ENCODE measurements at regions not wholly inside any gene's neighbourhood (a gene's known extent, or its start where the extent isn't known, plus 50 kb on each side); places are given as distances from the start of the nearest gene placed in this dataset.

GRCh38 chr2:117101613-117102012 lies 712.9 kb upstream of the DDX18 start:
- no peak for TF ChIP-seq CTCF (IDR thresholded peaks at IDR 0.05)
- TF ChIP-seq EZH2 (IDR thresholded peaks at IDR 0.05): no peak

All from neural progenitor cell (in vitro differentiated cells).